Fibroblast of lung (primary cell): ENCODE measurements at regions not wholly inside any gene's neighbourhood (a gene's known extent, or its start where the extent isn't known, plus 50 kb on each side); places are given as distances from the start of the nearest gene placed in this dataset.

ENCODE experiments used
- DNase-seq, 2 donors: peaks; one replicate each; pipeline versions ENCODE4 v3.0.0 to v3.0.0-alpha.2; 2010; ENCODE audit warnings: low read depth in 2 of 2
- H2AFZ ChIP-seq: 2 replicates; pipeline ENCODE4 v1.5.1; 2012; ENCODE audit warnings: low read length, control low read depth, inconsistent platforms
- H3K27ac ChIP-seq: 2 replicates; pipeline ENCODE4 v1.5.1; 2011; ENCODE audit warnings: low read length, control low read depth; ENCODE audit not compliant: insufficient read depth
- H3K27me3 ChIP-seq: 2 replicates; pipeline ENCODE4 v1.5.1; 2011; ENCODE audit warnings: mild to moderate bottlenecking, low read length; ENCODE audit not compliant: control insufficient read depth, insufficient read depth
- H3K36me3 ChIP-seq: 2 replicates; pipeline ENCODE4 v1.5.1; 2011; ENCODE audit warnings: low read length; ENCODE audit not compliant: control insufficient read depth, insufficient read depth
- H3K4me1 ChIP-seq: 2 replicates; pipeline ENCODE4 v1.5.1; 2011; ENCODE audit warnings: low read length; ENCODE audit not compliant: control insufficient read depth, insufficient read depth; ENCODE audit errors: extremely low read depth
- H3K4me2 ChIP-seq: 2 replicates; pipeline ENCODE4 v1.5.1; 2011; ENCODE audit warnings: low read length, control low read depth; ENCODE audit not compliant: insufficient read depth; ENCODE audit errors: extremely low read depth
- H3K4me3 ChIP-seq, 4 experiments: fragments of 200-600 bp in 1 of 4; sonication (generic) in 1 of 4; replicated peaks in 1 of 4; 2 replicates each; pipeline ENCODE4 v1.5.1; 2011 to 2016; ENCODE audit warnings: low read length in 4 of 4, low read depth in 3 of 4, mild to moderate bottlenecking in 3 of 4, control low read depth in 2 of 4, inconsistent platforms in 1 of 4, mixed read lengths in 1 of 4; ENCODE audit not compliant: insufficient read depth in 1 of 4; ENCODE audit errors: control extremely low read depth in 1 of 4
- H3K79me2 ChIP-seq: 2 replicates; pipeline ENCODE4 v1.5.1; 2012; ENCODE audit warnings: mild to moderate bottlenecking, low read length, inconsistent platforms; ENCODE audit not compliant: control insufficient read depth, insufficient read depth
- H3K9ac ChIP-seq: 2 replicates; pipeline ENCODE4 v1.5.1; 2011; ENCODE audit warnings: mild to moderate bottlenecking, low read length, control low read depth; ENCODE audit not compliant: insufficient read depth
- H3K9me3 ChIP-seq: 2 replicates; pipeline ENCODE4 v1.5.1; 2012; ENCODE audit warnings: low read depth, low read length; ENCODE audit not compliant: control insufficient read depth, insufficient read depth
- H4K20me1 ChIP-seq: 2 replicates; pipeline ENCODE4 v1.5.1; 2011; ENCODE audit warnings: low read length; ENCODE audit not compliant: control insufficient read depth, insufficient read depth; ENCODE audit errors: extremely low read depth
- EZH2 ChIP-seq: IDR thresholded peaks from 2 replicates; pipeline ENCODE4 v1.5.1; 2012; ENCODE audit warnings: low read length, control low read depth, mild to moderate bottlenecking; ENCODE audit errors: missing control alignments
- TF ChIP-seq, protein P1 (sequence below), 2 donors: IDR thresholded peaks in 1 of 2; conservative IDR thresholded peaks in 1 of 2; 1 replicate in 1 of 2; 2 replicates in 1 of 2; pipeline ENCODE4 v1.5.1; 2011 to 2012; ENCODE audit warnings: low read length in 2 of 2, control low read depth in 1 of 2, inconsistent platforms in 1 of 2, low read depth in 1 of 2, mild to moderate bottlenecking in 1 of 2

DNA sequence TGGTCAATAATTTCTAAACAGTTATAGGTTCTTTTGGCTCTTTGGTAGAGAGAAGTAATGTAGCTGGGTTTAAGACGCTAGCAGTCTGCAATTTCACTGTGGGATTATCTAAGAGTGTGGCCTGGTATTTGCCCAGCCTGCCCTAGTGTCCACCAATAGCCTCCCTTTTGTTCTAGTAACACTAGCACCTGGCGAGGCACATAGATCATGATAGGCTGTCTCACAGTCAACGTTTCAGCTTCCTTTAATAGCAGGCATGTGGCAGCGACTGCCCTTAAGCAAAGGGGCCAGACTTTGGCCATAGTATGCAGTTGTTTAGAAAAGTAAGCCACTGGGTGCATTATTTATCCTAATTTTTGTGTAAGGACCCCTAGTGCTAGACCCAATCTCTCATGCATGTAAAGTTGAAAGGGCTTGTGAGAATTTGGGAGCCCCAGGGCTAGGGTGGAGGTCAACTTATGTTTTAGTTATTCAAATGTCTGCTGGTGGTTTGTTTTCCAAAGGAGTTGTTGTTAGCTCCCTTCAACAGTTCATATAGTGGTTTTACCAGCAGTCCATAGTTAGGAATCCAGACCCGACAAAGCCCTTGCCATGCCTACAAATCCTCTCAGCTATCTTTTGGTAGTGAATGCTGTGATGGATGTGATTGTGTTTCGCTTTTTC is 274.3 kb downstream of the HTR1A start:
- Histone ChIP-seq H3K4me1 (no peaks in the 10 kb centered on the region), H2AFZ (no peak overlapping the region), H3K4me2 (no peak overlapping the region), H3K9ac (no peak overlapping the region), H3K9me3 (no peaks in the 10 kb centered on the region), H3K27ac (no peak overlapping the region), H4K20me1 (no peaks in the 10 kb centered on the region), H3K4me3 (no peak overlapping the region), H3K36me3 (no peaks in the 10 kb centered on the region), H3K79me2 (no peaks in the 10 kb centered on the region), H3K27me3 (no peaks in the 10 kb centered on the region)
- DNase-seq: no peak
- no peak for TF ChIP-seq EZH2
- TF ChIP-seq, protein P1, sequence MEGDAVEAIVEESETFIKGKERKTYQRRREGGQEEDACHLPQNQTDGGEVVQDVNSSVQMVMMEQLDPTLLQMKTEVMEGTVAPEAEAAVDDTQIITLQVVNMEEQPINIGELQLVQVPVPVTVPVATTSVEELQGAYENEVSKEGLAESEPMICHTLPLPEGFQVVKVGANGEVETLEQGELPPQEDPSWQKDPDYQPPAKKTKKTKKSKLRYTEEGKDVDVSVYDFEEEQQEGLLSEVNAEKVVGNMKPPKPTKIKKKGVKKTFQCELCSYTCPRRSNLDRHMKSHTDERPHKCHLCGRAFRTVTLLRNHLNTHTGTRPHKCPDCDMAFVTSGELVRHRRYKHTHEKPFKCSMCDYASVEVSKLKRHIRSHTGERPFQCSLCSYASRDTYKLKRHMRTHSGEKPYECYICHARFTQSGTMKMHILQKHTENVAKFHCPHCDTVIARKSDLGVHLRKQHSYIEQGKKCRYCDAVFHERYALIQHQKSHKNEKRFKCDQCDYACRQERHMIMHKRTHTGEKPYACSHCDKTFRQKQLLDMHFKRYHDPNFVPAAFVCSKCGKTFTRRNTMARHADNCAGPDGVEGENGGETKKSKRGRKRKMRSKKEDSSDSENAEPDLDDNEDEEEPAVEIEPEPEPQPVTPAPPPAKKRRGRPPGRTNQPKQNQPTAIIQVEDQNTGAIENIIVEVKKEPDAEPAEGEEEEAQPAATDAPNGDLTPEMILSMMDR (conservative IDR thresholded peaks at IDR 0.05 in 1 of 2, IDR thresholded peaks at IDR 0.05 in 1 of 2; ENCODE audit: low read depth in 1 of 2, low read length in 2 of 2): no peak

DNA sequence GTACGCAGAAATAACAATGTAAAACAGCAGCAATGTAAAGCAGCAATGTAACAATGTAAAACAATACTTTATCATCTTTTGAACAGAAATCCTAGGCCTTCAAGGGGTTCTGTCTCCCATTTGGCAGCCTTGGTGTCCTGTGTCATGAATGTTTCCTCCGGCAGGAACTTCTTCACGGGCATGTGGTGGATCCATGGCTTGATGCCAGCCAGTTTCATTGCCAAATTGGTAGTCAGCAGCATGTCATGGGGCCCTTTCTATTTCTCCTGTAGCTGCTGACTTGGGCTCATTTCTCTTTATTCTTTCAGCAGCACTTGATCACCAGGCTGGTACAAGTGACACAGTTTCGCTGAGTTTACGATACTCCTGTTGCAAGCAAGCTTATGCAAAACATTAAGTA is 275.3 kb downstream of the HTR1A start:
- H3K4me2 ChIP-seq: no peak overlapping the region
- no peaks in the 10 kb centered on the region for H3K4me1 ChIP-seq
- H3K36me3 ChIP-seq: no peaks in the 10 kb centered on the region
- H3K27ac ChIP-seq: no peak overlapping the region
- H3K9me3 ChIP-seq: no peaks in the 10 kb centered on the region
- H4K20me1 ChIP-seq: no peaks in the 10 kb centered on the region
- no peak overlapping the region for H3K9ac ChIP-seq
- no peaks in the 10 kb centered on the region for H3K27me3 ChIP-seq
- H3K79me2 ChIP-seq: no peaks in the 10 kb centered on the region
- H2AFZ ChIP-seq: no peak overlapping the region
- TF ChIP-seq EZH2: no peak
- TF ChIP-seq, protein P1 (conservative IDR thresholded peaks at IDR 0.05 in 1 of 2, IDR thresholded peaks at IDR 0.05 in 1 of 2; ENCODE audit: low read depth in 1 of 2, low read length in 2 of 2): no peak
- DNase-seq: no peak
- H3K4me3 ChIP-seq: no peak overlapping the region

DNA sequence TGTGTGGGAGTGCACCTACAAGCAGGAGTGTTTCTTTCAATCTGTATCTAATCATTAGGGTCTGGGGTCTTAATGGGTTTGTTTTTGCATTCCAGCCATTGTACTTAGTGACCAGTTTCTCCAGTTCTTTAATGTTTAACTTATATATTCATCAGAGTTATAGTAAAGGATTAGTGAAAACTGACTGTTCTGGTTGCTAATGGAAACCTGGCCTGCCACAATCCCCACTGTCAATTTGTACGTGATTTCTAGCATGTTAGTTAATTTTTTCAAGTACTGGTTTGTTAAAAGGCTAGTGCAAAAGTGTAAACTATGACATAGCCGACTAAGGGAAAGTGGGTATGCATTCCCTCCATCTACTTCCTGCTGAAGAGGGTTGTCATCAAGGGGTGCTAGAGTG is 276.1 kb downstream of the HTR1A start:
- TF ChIP-seq, protein P1 (conservative IDR thresholded peaks at IDR 0.05 in 1 of 2, IDR thresholded peaks at IDR 0.05 in 1 of 2; ENCODE audit: low read depth in 1 of 2, low read length in 2 of 2): no peak
- TF ChIP-seq EZH2: no peak
- Histone ChIP-seq H3K4me2 (no peak overlapping the region), H3K27me3 (no peaks in the 10 kb centered on the region), H3K4me1 (no peaks in the 10 kb centered on the region), H4K20me1 (no peaks in the 10 kb centered on the region), H3K27ac (no peak overlapping the region), H3K9me3 (no peaks in the 10 kb centered on the region), H2AFZ (no peak overlapping the region), H3K9ac (no peak overlapping the region), H3K4me3 (no peak overlapping the region), H3K36me3 (no peaks in the 10 kb centered on the region), H3K79me2 (no peaks in the 10 kb centered on the region)
- DNase-seq: no peak
